ENCODE measurements at regions not wholly inside any gene's neighbourhood (a gene's known extent, or its start where the extent isn't known, plus 50 kb on each side); places are given as distances from the start of the nearest gene placed in this dataset.

DNA sequence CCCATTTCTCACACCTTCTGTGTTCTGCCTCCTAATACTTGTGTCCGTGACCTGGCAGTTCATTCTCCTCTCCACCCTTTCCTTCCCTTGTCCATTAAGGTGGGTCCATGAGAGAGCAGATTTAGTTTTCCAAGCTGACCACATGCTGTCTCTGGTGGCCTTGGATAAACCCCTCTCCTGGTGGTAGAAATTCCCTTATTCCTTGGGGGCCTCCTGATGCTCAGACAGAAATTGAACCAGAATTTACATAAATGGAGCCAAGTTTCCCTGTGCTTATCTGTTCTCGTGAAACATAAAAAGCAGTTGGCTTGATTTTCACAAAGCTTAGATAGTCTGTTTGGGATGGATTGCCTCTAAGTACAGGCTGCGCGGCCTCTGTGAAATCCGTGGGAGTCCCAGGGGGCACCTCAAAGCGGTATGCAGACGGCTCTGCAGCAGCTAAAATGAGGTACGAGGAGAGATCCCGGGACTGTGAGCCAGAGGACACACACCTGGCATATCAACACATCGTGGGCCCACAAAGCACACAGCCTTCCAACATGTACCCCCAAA lies 101.0 kb upstream of the NMNAT3 start:
- TF ChIP-seq CTCF (IDR thresholded peaks at IDR 0.05; ENCODE audit: borderline replicate concordance, extremely low read depth, low read length, poor library complexity, severe bottlenecking) (no peak), EZH2 (IDR thresholded peaks at IDR 0.05; ENCODE audit: borderline replicate concordance, low read depth, low read length, severe bottlenecking) (no peak)

All from DND-41 (cell line).